ENCODE measurements at regions not wholly inside any gene's neighbourhood (a gene's known extent, or its start where the extent isn't known, plus 50 kb on each side); places are given as distances from the start of the nearest gene placed in this dataset.

DNA sequence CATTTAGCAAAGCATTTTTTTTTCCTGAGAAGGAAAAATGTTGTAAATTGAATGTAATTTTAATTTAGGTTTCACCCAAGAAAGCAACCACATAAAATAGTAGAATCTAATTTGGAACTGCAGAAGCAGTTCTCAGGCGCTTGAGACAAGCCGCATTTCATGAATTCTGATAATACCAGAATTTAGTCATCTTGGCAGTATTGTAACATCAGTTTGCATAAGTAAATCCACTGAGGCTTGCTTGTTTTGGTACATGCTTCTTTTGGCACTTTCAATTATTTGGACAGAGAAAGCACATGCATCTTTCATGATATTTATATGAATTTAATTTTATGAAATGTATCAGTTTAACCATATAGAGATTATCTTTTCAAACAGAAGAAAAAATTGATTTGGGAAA is 389.7 kb upstream of the ROBO1 start:
- Histone ChIP-seq H3K27me3 (no peaks in the 10 kb centered on the region), H3K4me3 (no peak overlapping the region), H3K36me3 (no peaks in the 10 kb centered on the region), H3K27ac (replicated peaks in 1 of 4) (no peak overlapping the region), H3K9me3 (no peaks in the 10 kb centered on the region), H3K4me1 (no peaks in the 10 kb centered on the region)
- TF ChIP-seq, protein P1, sequence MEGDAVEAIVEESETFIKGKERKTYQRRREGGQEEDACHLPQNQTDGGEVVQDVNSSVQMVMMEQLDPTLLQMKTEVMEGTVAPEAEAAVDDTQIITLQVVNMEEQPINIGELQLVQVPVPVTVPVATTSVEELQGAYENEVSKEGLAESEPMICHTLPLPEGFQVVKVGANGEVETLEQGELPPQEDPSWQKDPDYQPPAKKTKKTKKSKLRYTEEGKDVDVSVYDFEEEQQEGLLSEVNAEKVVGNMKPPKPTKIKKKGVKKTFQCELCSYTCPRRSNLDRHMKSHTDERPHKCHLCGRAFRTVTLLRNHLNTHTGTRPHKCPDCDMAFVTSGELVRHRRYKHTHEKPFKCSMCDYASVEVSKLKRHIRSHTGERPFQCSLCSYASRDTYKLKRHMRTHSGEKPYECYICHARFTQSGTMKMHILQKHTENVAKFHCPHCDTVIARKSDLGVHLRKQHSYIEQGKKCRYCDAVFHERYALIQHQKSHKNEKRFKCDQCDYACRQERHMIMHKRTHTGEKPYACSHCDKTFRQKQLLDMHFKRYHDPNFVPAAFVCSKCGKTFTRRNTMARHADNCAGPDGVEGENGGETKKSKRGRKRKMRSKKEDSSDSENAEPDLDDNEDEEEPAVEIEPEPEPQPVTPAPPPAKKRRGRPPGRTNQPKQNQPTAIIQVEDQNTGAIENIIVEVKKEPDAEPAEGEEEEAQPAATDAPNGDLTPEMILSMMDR (IDR thresholded peaks at IDR 0.05) = no peak
- no peak for TF ChIP-seq EP300 (IDR thresholded peaks at IDR 0.05)
- TF ChIP-seq POLR2AphosphoS5 (IDR thresholded peaks at IDR 0.05) = no peak
- TF ChIP-seq POLR2A (IDR thresholded peaks at IDR 0.05; ENCODE audit: low read depth) = no peak
- WGBS = 74% methylated on average over 2 of the region's 2 CpGs
- no peak for DNase-seq (ENCODE audit: extremely low spot score)
- intact Hi-C loops (cut with DNase I) = no loop called here

- 80% methylated on average over 3 of the region's 3 CpGs for WGBS
- H3K4me1 ChIP-seq = no peaks in the 10 kb centered on the region
- peaks cover 0 to 8% (median 3%) of the 10 kb centered on the region in 4 donors for H3K9me3 ChIP-seq
- no peaks in the 10 kb centered on the region for H3K27me3 ChIP-seq
- no peak for TF ChIP-seq EP300 (IDR thresholded peaks at IDR 0.05)
- TF ChIP-seq, protein P1 (IDR thresholded peaks at IDR 0.05) = no peak
- TF ChIP-seq POLR2AphosphoS5 (IDR thresholded peaks at IDR 0.05) = no peak
- TF ChIP-seq POLR2A (IDR thresholded peaks at IDR 0.05; ENCODE audit: low read depth) = no peak
- no peaks in the 10 kb centered on the region for H3K36me3 ChIP-seq
- no peak for DNase-seq (ENCODE audit: extremely low spot score)
- H3K27ac ChIP-seq (replicated peaks in 1 of 4) = no peak overlapping the region
- intact Hi-C loops (cut with DNase I) = no loop called here
- no peak overlapping the region for H3K4me3 ChIP-seq
These were observed 384.9 kb upstream of the ROBO1 start for GRCh38 chr3:80152692-80153091.

DNA sequence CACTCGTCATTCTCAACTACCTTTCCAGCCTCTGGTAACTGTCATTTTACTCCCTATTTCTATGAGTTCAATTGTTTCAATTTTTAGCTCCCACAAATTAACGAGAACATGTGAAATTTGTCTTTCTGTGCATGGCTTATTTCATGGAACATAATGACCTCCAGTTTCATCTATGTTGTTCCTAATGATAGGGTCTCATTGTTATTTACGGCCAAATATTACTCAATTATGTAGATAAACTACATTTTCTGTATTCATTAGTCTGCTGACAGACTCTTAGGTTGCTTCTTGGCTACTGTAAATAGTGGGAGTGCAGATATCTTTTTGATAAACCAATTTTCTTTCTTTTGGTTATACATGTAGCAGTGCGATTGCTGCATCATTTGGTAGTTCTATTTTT is 374.9 kb upstream of the ROBO1 start:
- DNase-seq (ENCODE audit: extremely low spot score) = no peak
- H3K4me3 ChIP-seq = no peak overlapping the region
- TF ChIP-seq POLR2A (IDR thresholded peaks at IDR 0.05; ENCODE audit: low read depth) (no peak), EP300 (IDR thresholded peaks at IDR 0.05) (no peak), POLR2AphosphoS5 (IDR thresholded peaks at IDR 0.05) (no peak)
- TF ChIP-seq, protein P1 (IDR thresholded peaks at IDR 0.05) = no peak
- no peaks in the 10 kb centered on the region for H3K27me3 ChIP-seq
- intact Hi-C loops (cut with DNase I) = no loop called here
- H3K4me1 ChIP-seq = no peaks in the 10 kb centered on the region
- H3K9me3 ChIP-seq = no peaks in the 10 kb centered on the region
- H3K27ac ChIP-seq (replicated peaks in 1 of 4) = no peak overlapping the region
- no peaks in the 10 kb centered on the region for H3K36me3 ChIP-seq
- WGBS = 72% methylated on average over 4 of the region's 4 CpGs

DNA sequence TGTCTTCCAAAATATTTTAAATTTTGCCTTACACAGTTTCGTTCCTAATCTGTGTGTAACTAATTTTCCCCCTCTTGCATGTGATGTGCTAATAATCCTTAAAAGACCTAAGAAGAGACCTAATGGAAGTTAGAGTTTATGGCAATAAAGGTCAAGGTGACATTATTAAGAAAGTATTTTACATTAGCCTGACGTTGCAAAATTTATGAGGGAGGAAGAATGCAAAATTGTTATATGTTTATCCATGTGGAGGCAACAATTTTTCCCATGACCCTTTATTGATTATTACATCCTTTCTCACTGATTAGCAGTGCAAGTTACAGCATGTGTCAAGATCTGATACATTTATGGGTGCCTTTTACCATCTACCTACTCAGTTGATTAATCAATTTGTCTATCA is 373.8 kb upstream of the ROBO1 start:
- no peak for TF ChIP-seq EP300 (IDR thresholded peaks at IDR 0.05)
- TF ChIP-seq POLR2A (IDR thresholded peaks at IDR 0.05; ENCODE audit: low read depth) = no peak
- TF ChIP-seq POLR2AphosphoS5 (IDR thresholded peaks at IDR 0.05) = no peak
- TF ChIP-seq, protein P1 (IDR thresholded peaks at IDR 0.05) = no peak
- intact Hi-C loops (cut with DNase I) = no loop called here
- Histone ChIP-seq H3K4me1 (no peaks in the 10 kb centered on the region), H3K27me3 (no peaks in the 10 kb centered on the region), H3K27ac (replicated peaks in 1 of 4) (no peak overlapping the region), H3K4me3 (no peak overlapping the region), H3K36me3 (no peaks in the 10 kb centered on the region), H3K9me3 (no peaks in the 10 kb centered on the region)
- 73% methylated on average over 2 of the region's 2 CpGs for WGBS
- DNase-seq (ENCODE audit: extremely low spot score) = no peak

GRCh38 chr3:80116281-80116680 is 348.5 kb upstream of the ROBO1 start:
- Histone ChIP-seq H3K27me3 (no peaks in the 10 kb centered on the region), H3K36me3 (no peaks in the 10 kb centered on the region), H3K9me3 (no peaks in the 10 kb centered on the region), H3K27ac (replicated peaks in 1 of 4) (no peak overlapping the region), H3K4me3 (no peak overlapping the region), H3K4me1 (no peaks in the 10 kb centered on the region)
- TF ChIP-seq POLR2A (IDR thresholded peaks at IDR 0.05; ENCODE audit: low read depth) (no peak), POLR2AphosphoS5 (IDR thresholded peaks at IDR 0.05) (no peak), EP300 (IDR thresholded peaks at IDR 0.05) (no peak)
- TF ChIP-seq, protein P1 (IDR thresholded peaks at IDR 0.05) = no peak
- intact Hi-C loops (cut with DNase I) = no loop called here
- no peak for DNase-seq (ENCODE audit: extremely low spot score)
- WGBS = 74% methylated on average over 3 of the region's 3 CpGs

Data from esophagus muscularis mucosa (tissue), 4 donors.